SK-N-SH treated with all-trans-retinoic acid at 6 μM for 48 hours (cell line): ENCODE measurements at regions not wholly inside any gene's neighbourhood (a gene's known extent, or its start where the extent isn't known, plus 50 kb on each side); places are given as distances from the start of the nearest gene placed in this dataset.
"Not testable (repeated sequence)": the region's sequence is repeated elsewhere in the genome, so short reads cannot be mapped to it uniquely, and the experiment has no call there.

Experiments
- ATAC-seq: fragments of 200-7000 bp; cut with Tn5 transposase; 3 replicates; pipeline ENCODE4 v1.9.1; 2020; ENCODE audit warnings: mild to moderate bottlenecking, moderate library complexity
- ARNTL ChIP-seq: fragments of 450-650 bp; formaldehyde crosslinking; IDR thresholded peaks from 2 replicates; pipeline ENCODE4 v1.5.0; 2020; ENCODE audit warnings: low read depth, mild to moderate bottlenecking, moderate library complexity, borderline replicate concordance
- BACH2 ChIP-seq: fragments of 250-450 bp; sonication (Bioruptor Pico); IDR thresholded peaks from 2 replicates; pipeline ENCODE4 v1.9.0; 2021; ENCODE audit warnings: mild to moderate bottlenecking, borderline replicate concordance
- CSDC2 ChIP-seq: fragments of 250-450 bp; sonication (Bioruptor Pico); IDR thresholded peaks from 2 replicates; pipeline ENCODE4 v1.5.0; 2020; ENCODE audit warnings: mild to moderate bottlenecking, moderate library complexity
- ESRRG ChIP-seq: fragments of 250-450 bp; sonication (Bioruptor Pico); IDR thresholded peaks from 2 replicates; pipeline ENCODE4 v1.6.1; 2021; ENCODE audit warnings: mild to moderate bottlenecking
- GLIS3 ChIP-seq: fragments of 250-450 bp; sonication (Bioruptor Pico); IDR thresholded peaks from 2 replicates; pipeline ENCODE4 v1.5.0; 2020; ENCODE audit warnings: mild to moderate bottlenecking, moderate library complexity
- ISL1 ChIP-seq: fragments of 250-450 bp; sonication (Bioruptor Pico); IDR thresholded peaks from 2 replicates; pipeline ENCODE4 v2.1.2; 2022; ENCODE audit warnings: mild to moderate bottlenecking, moderate library complexity
- OSR1 ChIP-seq: fragments of 250-450 bp; sonication (Bioruptor Pico); IDR thresholded peaks from 2 replicates; pipeline ENCODE4 v1.8.0; 2022; ENCODE audit warnings: moderate library complexity, mild to moderate bottlenecking, inconsistent platforms
- PPARA ChIP-seq: fragments of 250-450 bp; sonication (Bioruptor Pico); IDR thresholded peaks from 2 replicates; pipeline ENCODE4 v1.5.0; 2020; ENCODE audit warnings: mild to moderate bottlenecking, borderline replicate concordance
- RARB ChIP-seq: fragments of 250-450 bp; sonication (Bioruptor Pico); IDR thresholded peaks from 2 replicates; pipeline ENCODE4 v1.8.0; 2021; ENCODE audit warnings: mild to moderate bottlenecking, moderate library complexity
- SNAI2 ChIP-seq: fragments of 250-450 bp; sonication (Bioruptor Pico); IDR thresholded peaks from 2 replicates; pipeline ENCODE4 v1.5.0; 2020; ENCODE audit warnings: mild to moderate bottlenecking, moderate library complexity
- TCF4 ChIP-seq: fragments of 250-450 bp; sonication (Bioruptor Pico); IDR thresholded peaks from 2 replicates; pipeline ENCODE4 v1.8.0; 2021; ENCODE audit warnings: mild to moderate bottlenecking, moderate library complexity, borderline replicate concordance
- TOX ChIP-seq: fragments of 250-450 bp; sonication (Bioruptor Pico); IDR thresholded peaks from 2 replicates; pipeline ENCODE4 v1.8.0; 2021; ENCODE audit warnings: mild to moderate bottlenecking, moderate library complexity, borderline replicate concordance
- ZC3H10 ChIP-seq: fragments of 250-450 bp; sonication (Bioruptor Pico); IDR thresholded peaks from 2 replicates; pipeline ENCODE4 v1.5.1; 2021; ENCODE audit warnings: mild to moderate bottlenecking, moderate library complexity
- ZFP3 ChIP-seq: fragments of 250-450 bp; sonication (Bioruptor Pico); IDR thresholded peaks from 2 replicates; pipeline ENCODE4 v1.5.0; 2020; ENCODE audit warnings: mild to moderate bottlenecking, moderate library complexity
- ZFP30 ChIP-seq: fragments of 450-650 bp; formaldehyde crosslinking; IDR thresholded peaks from 2 replicates; pipeline ENCODE4 v1.5.0; 2022; ENCODE audit warnings: mild to moderate bottlenecking, moderate library complexity
- ZNF565 ChIP-seq: fragments of 450-650 bp; formaldehyde crosslinking; conservative IDR thresholded peaks from 2 replicates; pipeline ENCODE4 v1.5.0; 2020; ENCODE audit warnings: low read depth, mild to moderate bottlenecking, moderate library complexity
- ZNF70 ChIP-seq: fragments of 450-650 bp; formaldehyde crosslinking; IDR thresholded peaks from 2 replicates; pipeline ENCODE4 v1.5.0; 2020; ENCODE audit warnings: mild to moderate bottlenecking, moderate library complexity
- ZNF8 ChIP-seq: fragments of 450-650 bp; formaldehyde crosslinking; IDR thresholded peaks from 2 replicates; pipeline ENCODE4 v1.5.0; 2020; ENCODE audit warnings: mild to moderate bottlenecking, moderate library complexity
- TF ChIP-seq, protein P1 (sequence below): fragments of 250-450 bp; sonication (Bioruptor Pico); IDR thresholded peaks from 2 replicates; pipeline ENCODE4 v1.5.1; 2020; ENCODE audit warnings: low read depth, mild to moderate bottlenecking, moderate library complexity
- TF ChIP-seq, protein P2 (sequence below): fragments of 250-450 bp; sonication (Bioruptor Pico); IDR thresholded peaks from 2 replicates; pipeline ENCODE4 v1.5.0; 2020; ENCODE audit warnings: mild to moderate bottlenecking, moderate library complexity
- TF ChIP-seq, protein P3 (sequence below): fragments of 250-450 bp; sonication (Bioruptor Pico); IDR thresholded peaks from 2 replicates; pipeline ENCODE4 v1.8.0; 2021; ENCODE audit warnings: low read depth, mild to moderate bottlenecking, moderate library complexity, borderline replicate concordance
- TF ChIP-seq, protein P4 (sequence below): fragments of 250-450 bp; sonication (Bioruptor Pico); IDR thresholded peaks from 2 replicates; pipeline ENCODE4 v1.8.0; 2020; ENCODE audit warnings: mild to moderate bottlenecking, moderate library complexity, borderline replicate concordance

DNA sequence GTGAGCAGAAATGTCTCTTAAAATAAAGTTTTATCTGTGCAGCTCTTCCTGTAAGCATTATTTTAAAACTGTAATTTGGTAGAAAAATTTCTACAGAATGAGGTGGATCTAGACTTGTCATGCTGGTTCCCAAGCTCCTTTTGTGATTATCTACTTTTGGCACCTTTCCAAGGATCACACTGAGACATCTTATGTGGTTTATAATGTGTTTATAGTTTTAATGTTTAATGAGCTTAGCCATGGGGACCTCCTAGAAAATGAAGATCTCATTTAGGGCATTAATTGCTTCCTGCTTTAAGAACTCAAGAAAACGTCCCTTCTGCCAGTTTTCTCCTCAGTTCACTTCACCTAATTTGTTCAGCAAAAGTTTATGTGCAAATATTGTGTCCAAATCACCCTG, 468.4 kb downstream of the SUCLG1 start (continued):
- no peak for TF ChIP-seq ZNF70 (CRISPR knock-in tag)
- TF ChIP-seq ZNF565 (CRISPR knock-in tag): no peak
- TF ChIP-seq RARB: no peak

DNA sequence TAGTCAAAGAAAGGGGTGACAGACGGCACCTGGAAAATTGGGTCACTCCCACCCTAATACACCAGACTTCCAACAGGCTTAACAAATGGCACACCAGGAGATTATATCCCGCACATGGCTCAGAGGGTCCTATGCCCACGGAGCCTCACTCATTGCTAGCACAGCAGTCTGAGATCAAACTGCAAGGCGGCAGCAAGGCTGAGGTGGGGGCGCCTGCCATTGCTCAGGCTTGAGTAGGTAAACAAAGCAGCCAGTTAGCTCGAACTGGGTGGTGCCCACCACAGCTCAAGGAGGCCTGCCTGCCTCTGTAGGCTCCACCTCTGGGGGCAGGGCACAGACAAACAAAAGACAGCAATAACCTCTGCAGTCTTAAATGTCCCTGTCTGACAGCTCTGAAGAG, 482.5 kb downstream of the SUCLG1 start:
- not testable (repeated sequence) for ATAC-seq

DNA sequence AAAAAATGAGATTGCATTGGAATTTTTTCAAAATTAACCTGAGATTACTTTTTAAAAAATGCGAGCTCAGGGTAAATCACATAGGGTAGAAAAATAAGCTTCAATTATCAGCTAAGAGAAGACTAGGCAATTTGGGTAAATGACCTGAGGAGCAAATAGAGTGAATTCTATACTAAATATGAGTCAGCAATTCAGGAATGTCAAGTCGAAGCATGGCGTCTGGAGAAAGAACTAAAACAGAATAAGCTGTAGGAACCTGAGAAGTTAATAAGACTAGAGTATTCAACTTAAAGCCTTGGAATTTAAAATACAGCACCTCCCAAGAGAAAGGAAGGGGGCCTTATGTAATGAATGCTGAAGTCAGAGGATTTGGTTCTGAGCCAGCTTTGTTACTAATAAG, 487.0 kb downstream of the SUCLG1 start:
- no peak for ATAC-seq
- no peak for TF ChIP-seq RARB
- no peak for TF ChIP-seq CSDC2 (CRISPR knock-in tag)
- TF ChIP-seq, protein P1, sequence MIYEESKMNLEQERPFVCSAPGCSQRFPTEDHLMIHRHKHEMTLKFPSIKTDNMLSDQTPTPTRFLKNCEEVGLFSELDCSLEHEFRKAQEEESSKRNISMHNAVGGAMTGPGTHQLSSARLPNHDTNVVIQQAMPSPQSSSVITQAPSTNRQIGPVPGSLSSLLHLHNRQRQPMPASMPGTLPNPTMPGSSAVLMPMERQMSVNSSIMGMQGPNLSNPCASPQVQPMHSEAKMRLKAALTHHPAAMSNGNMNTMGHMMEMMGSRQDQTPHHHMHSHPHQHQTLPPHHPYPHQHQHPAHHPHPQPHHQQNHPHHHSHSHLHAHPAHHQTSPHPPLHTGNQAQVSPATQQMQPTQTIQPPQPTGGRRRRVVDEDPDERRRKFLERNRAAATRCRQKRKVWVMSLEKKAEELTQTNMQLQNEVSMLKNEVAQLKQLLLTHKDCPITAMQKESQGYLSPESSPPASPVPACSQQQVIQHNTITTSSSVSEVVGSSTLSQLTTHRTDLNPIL (CRISPR knock-in tag): no peak
- no peak for TF ChIP-seq TCF4 (CRISPR knock-in tag)
- TF ChIP-seq OSR1 (CRISPR knock-in tag): no peak
- no peak for TF ChIP-seq ZNF8 (CRISPR knock-in tag)
- TF ChIP-seq ARNTL: no peak
- TF ChIP-seq SNAI2 (CRISPR knock-in tag): no peak
- TF ChIP-seq TOX: no peak
- TF ChIP-seq GLIS3 (CRISPR knock-in tag): no peak
- TF ChIP-seq ZC3H10 (CRISPR knock-in tag): no peak
- TF ChIP-seq ZFP3 (CRISPR knock-in tag): no peak
- TF ChIP-seq PPARA (CRISPR knock-in tag): no peak
- no peak for TF ChIP-seq ESRRG (CRISPR knock-in tag)
- no peak for TF ChIP-seq ZFP30 (CRISPR knock-in tag)
- TF ChIP-seq ISL1 (CRISPR knock-in tag): no peak
- TF ChIP-seq, protein P2, sequence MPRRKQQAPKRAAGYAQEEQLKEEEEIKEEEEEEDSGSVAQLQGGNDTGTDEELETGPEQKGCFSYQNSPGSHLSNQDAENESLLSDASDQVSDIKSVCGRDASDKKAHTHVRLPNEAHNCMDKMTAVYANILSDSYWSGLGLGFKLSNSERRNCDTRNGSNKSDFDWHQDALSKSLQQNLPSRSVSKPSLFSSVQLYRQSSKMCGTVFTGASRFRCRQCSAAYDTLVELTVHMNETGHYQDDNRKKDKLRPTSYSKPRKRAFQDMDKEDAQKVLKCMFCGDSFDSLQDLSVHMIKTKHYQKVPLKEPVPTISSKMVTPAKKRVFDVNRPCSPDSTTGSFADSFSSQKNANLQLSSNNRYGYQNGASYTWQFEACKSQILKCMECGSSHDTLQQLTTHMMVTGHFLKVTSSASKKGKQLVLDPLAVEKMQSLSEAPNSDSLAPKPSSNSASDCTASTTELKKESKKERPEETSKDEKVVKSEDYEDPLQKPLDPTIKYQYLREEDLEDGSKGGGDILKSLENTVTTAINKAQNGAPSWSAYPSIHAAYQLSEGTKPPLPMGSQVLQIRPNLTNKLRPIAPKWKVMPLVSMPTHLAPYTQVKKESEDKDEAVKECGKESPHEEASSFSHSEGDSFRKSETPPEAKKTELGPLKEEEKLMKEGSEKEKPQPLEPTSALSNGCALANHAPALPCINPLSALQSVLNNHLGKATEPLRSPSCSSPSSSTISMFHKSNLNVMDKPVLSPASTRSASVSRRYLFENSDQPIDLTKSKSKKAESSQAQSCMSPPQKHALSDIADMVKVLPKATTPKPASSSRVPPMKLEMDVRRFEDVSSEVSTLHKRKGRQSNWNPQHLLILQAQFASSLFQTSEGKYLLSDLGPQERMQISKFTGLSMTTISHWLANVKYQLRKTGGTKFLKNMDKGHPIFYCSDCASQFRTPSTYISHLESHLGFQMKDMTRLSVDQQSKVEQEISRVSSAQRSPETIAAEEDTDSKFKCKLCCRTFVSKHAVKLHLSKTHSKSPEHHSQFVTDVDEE (CRISPR knock-in tag): no peak
- TF ChIP-seq, protein P3, sequence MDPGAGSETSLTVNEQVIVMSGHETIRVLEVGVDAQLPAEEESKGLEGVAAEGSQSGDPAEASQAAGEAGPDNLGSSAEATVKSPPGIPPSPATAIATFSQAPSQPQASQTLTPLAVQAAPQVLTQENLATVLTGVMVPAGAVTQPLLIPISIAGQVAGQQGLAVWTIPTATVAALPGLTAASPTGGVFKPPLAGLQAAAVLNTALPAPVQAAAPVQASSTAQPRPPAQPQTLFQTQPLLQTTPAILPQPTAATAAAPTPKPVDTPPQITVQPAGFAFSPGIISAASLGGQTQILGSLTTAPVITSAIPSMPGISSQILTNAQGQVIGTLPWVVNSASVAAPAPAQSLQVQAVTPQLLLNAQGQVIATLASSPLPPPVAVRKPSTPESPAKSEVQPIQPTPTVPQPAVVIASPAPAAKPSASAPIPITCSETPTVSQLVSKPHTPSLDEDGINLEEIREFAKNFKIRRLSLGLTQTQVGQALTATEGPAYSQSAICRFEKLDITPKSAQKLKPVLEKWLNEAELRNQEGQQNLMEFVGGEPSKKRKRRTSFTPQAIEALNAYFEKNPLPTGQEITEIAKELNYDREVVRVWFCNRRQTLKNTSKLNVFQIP (CRISPR knock-in tag): no peak

DNA sequence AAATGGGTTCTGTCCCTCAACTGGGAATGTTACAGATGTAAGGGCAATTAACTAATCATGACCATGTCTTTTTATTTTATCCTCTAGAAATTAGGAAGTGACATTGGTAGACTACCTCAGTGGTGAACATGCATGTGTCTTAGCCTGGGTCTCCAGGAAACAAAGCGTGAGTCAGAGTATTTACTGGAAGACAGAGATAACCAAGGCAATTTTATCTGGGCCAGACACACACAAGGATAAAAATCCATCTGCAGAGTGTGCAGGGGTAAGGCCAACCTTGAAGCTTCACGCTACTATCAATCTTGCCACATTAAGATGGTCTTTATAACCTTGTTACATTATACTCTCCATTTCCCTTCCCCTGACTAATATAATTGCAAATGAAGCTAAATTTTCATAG, 487.5 kb downstream of the SUCLG1 start:
- no peak for ATAC-seq
- TF ChIP-seq TOX: no peak

DNA sequence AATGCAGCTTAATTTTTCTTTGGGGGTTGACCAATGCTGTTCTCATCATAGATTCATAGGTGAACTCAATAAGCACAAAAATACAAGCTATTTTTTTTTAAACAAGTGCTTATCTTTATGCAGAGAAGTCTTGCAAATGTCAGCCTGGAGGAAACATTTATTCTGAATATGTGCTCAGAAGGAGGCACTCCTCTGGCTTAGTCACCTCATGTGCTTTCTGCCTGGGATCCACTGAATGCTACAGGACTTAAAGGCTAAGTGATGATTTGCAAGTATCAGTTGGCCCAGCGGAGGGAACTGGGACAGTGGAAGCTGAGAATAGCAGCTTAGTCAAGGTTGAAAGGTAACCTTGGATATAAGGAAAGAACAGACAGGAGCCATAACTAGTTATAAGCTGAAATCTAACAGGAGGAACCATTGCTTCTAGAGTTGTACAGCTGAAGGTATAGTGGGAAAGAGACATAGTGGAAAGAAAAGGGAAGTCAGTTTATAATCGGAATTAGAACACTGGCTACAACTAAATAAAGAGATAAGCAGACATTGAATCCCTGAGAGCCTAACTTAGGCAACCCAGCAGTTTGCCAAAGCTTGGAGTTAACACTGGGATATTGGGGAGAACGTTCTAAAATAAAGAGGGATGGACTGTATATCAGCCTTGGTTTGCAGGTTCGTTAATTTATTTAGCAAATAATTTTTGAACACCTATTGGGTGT, 488.7 kb downstream of the SUCLG1 start:
- no peak for TF ChIP-seq ZNF70 (CRISPR knock-in tag)
- no peak for TF ChIP-seq BACH2 (CRISPR knock-in tag)
- TF ChIP-seq, protein P4, sequence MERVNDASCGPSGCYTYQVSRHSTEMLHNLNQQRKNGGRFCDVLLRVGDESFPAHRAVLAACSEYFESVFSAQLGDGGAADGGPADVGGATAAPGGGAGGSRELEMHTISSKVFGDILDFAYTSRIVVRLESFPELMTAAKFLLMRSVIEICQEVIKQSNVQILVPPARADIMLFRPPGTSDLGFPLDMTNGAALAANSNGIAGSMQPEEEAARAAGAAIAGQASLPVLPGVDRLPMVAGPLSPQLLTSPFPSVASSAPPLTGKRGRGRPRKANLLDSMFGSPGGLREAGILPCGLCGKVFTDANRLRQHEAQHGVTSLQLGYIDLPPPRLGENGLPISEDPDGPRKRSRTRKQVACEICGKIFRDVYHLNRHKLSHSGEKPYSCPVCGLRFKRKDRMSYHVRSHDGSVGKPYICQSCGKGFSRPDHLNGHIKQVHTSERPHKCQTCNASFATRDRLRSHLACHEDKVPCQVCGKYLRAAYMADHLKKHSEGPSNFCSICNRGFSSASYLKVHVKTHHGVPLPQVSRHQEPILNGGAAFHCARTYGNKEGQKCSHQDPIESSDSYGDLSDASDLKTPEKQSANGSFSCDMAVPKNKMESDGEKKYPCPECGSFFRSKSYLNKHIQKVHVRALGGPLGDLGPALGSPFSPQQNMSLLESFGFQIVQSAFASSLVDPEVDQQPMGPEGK (CRISPR knock-in tag): no peak
- no peak for TF ChIP-seq TOX
- no peak for TF ChIP-seq ESRRG (CRISPR knock-in tag)
- no peak for TF ChIP-seq ZNF8 (CRISPR knock-in tag)
- TF ChIP-seq ZC3H10 (CRISPR knock-in tag): no peak
- TF ChIP-seq RARB: no peak
- no peak for TF ChIP-seq TCF4 (CRISPR knock-in tag)
- no peak for TF ChIP-seq ZFP30 (CRISPR knock-in tag)
- no peak for TF ChIP-seq PPARA (CRISPR knock-in tag)
- TF ChIP-seq ZFP3 (CRISPR knock-in tag): no peak
- no peak for TF ChIP-seq SNAI2 (CRISPR knock-in tag)
- TF ChIP-seq, protein P2 (CRISPR knock-in tag): no peak
- no peak for TF ChIP-seq OSR1 (CRISPR knock-in tag)
- no peak for TF ChIP-seq CSDC2 (CRISPR knock-in tag)
- ATAC-seq: no peak
